Astrocyte (in vitro differentiated cells and primary cell): ENCODE measurements at regions not wholly inside any gene's neighbourhood (a gene's known extent, or its start where the extent isn't known, plus 50 kb on each side); places are given as distances from the start of the nearest gene placed in this dataset.

Experiments used
- CTCF ChIP-seq: IDR thresholded peaks from 2 replicates; pipeline ENCODE4 v1.5.1; 2011; ENCODE audit warnings: low read depth, mild to moderate bottlenecking, inconsistent platforms, low read length, moderate library complexity; ENCODE audit not compliant: insufficient read depth
- EZH2 ChIP-seq: IDR thresholded peaks from 2 replicates; pipeline ENCODE4 v1.6.1; 2012; ENCODE audit warnings: mild to moderate bottlenecking, low read length, inconsistent platforms; ENCODE audit not compliant: insufficient read depth

GRCh38 chr12:28107679-28108078 is 82.6 kb upstream of the CCDC91 start:
- no peak for TF ChIP-seq CTCF
- TF ChIP-seq EZH2 = no peak
